ENCODE measurements at regions not wholly inside any gene's neighbourhood (a gene's known extent, or its start where the extent isn't known, plus 50 kb on each side); places are given as distances from the start of the nearest gene placed in this dataset.

DNA sequence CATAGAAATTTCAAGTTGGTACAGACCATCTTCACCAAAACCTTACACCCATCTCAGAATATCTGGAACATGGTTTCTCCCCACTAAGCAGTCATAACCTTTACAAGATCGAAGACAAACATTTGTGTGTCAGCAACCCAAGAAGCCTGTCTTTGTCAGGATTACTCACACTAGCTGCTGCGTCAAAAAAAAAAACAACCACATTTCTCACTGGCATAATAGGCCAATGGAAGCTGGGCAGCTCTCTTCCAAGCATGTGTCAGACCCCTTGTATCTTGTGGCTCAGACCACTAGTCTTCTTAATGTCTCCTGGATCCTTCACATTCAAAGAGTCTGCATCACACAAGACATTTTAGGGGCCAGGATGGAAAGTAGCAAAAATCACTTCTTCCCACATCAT, 266.9 kb upstream of the IGF1R start:
- Histone ChIP-seq H3K27me3 (no peaks in the 10 kb centered on the region), H3K27ac (no peak overlapping the region), H3K36me3 (replicated peaks in 1 of 2; ENCODE audit: insufficient read depth in 1 of 2, low read depth in 2 of 2) (no peaks in the 10 kb centered on the region), H3K4me1 (no peaks in the 10 kb centered on the region), H3K4me3 (no peak overlapping the region), H3K9me3 (peaks cover 0 to 6% (median 0%) of the 10 kb centered on the region in 3 donors)
- TF ChIP-seq POLR2A (IDR thresholded peaks at IDR 0.05) = no peak
- TF ChIP-seq, protein P1, sequence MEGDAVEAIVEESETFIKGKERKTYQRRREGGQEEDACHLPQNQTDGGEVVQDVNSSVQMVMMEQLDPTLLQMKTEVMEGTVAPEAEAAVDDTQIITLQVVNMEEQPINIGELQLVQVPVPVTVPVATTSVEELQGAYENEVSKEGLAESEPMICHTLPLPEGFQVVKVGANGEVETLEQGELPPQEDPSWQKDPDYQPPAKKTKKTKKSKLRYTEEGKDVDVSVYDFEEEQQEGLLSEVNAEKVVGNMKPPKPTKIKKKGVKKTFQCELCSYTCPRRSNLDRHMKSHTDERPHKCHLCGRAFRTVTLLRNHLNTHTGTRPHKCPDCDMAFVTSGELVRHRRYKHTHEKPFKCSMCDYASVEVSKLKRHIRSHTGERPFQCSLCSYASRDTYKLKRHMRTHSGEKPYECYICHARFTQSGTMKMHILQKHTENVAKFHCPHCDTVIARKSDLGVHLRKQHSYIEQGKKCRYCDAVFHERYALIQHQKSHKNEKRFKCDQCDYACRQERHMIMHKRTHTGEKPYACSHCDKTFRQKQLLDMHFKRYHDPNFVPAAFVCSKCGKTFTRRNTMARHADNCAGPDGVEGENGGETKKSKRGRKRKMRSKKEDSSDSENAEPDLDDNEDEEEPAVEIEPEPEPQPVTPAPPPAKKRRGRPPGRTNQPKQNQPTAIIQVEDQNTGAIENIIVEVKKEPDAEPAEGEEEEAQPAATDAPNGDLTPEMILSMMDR (IDR thresholded peaks at IDR 0.05) = no peak
- intact Hi-C loops (cut with DNase I) = no loop called here
- 75 to 89% methylated on average over 2 of the region's 2 CpGs for WGBS, 2 donors
- DNase-seq (no peak), ATAC-seq (no peak)

DNA sequence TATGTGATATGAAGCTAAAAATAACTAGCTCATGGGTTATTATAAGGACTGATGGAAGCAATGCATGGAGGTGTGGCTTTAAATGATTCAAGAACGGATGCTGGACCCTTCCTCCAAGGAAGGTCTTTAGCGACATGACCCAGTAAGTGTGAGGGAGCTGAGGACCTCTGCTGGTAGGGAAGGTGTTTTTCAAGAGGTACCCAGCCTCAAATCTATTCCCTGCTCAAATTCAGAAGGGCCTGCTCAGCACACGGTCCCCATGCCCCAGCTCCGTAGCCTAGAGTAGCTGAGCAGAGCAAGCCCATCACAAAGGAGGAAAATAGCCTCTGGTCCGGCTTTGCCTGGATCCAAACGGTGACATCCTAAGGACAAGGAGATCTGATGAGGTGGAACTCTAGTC, 266.2 kb upstream of the IGF1R start:
- intact Hi-C loops (cut with DNase I) = no loop called here
- H3K36me3 ChIP-seq (replicated peaks in 1 of 2; ENCODE audit: insufficient read depth in 1 of 2, low read depth in 2 of 2) = no peaks in the 10 kb centered on the region
- H3K4me1 ChIP-seq = no peaks in the 10 kb centered on the region
- no peak overlapping the region for H3K27ac ChIP-seq
- DNase-seq = no peak
- H3K9me3 ChIP-seq = peaks cover 0 to 6% (median 0%) of the 10 kb centered on the region in 3 donors
- H3K27me3 ChIP-seq = no peaks in the 10 kb centered on the region
- no peak for TF ChIP-seq POLR2A (IDR thresholded peaks at IDR 0.05)
- TF ChIP-seq, protein P1 (IDR thresholded peaks at IDR 0.05) = no peak
- ATAC-seq = no peak
- WGBS, 2 donors = 39 to 44% methylated on average over 6 of the region's 6 CpGs
- H3K4me3 ChIP-seq = no peak overlapping the region

DNA sequence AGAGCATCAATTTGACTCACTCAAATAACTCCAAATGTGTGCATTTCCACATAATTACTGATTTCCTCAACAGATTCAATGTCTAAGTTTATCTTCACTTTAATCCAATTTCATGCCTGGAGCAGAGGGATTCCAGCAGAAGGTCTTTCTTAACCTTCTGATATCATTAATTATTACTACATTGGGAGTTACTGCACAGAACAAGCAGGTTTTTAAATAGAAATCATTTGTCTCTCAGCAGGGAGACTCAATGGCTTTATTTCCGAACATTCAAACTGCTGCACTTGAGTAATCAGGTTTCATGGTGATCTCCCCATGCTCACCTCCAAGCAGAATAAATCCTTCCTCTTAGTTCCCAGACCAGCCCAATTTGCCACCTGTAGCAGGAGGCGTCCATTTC, 264.8 kb upstream of the IGF1R start:
- intact Hi-C loops (cut with DNase I) = no loop called here
- 62 to 75% methylated on average over 2 of the region's 2 CpGs for WGBS, 2 donors

DNA sequence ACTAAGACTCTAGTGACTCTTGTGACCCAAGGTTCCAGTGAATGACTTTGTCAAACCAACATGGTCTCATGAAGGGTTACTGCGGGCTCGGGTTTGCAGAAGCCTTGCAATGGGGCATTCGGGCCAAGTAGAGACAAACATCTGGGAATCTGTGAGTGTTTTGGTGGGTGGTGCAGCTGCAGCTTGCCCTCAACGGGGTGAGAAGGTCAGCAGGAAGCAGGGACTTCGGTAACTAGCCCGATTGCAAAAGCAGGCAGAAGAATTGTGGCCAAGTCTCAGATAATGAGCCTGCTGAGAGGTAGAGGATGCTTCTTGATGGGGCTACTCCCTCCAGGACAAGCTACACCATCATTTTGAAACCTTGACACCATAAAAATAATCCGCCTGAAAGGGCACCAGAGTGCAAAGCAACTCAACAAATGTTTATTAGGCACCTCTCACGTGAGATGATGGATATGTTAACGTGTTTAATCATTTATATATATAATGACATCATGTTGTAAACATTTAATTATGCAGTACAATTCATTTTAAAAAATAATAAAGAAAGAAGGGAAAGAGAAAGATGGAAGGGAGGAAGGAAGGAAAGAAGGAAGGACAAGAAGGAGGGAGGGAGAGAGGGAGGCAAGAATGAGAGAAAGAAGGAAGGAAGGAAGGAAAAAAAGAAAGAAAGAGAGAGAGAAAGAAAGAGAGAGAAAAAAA, 263.9 kb upstream of the IGF1R start:
- Histone ChIP-seq H3K27ac (no peak overlapping the region), H3K4me3 (no peak overlapping the region), H3K36me3 (replicated peaks in 1 of 2; ENCODE audit: insufficient read depth in 1 of 2, low read depth in 2 of 2) (no peaks in the 10 kb centered on the region), H3K9me3 (peaks cover 0 to under 1% (median 0%) of the 10 kb centered on the region in 3 donors), H3K27me3 (no peaks in the 10 kb centered on the region), H3K4me1 (no peaks in the 10 kb centered on the region)
- intact Hi-C loops (cut with DNase I) = no loop called here
- no peak for ATAC-seq
- 39 to 55% methylated on average over 9 of the region's 9 CpGs for WGBS, 2 donors
- TF ChIP-seq, protein P1 (IDR thresholded peaks at IDR 0.05) = no peak
- TF ChIP-seq POLR2A (IDR thresholded peaks at IDR 0.05) = no peak
- no peak for DNase-seq

More for the DNA sequence above, 264.8 kb upstream of the IGF1R start:
- Histone ChIP-seq H3K9me3 (peaks cover 0 to 6% (median 0%) of the 10 kb centered on the region in 3 donors), H3K36me3 (replicated peaks in 1 of 2; ENCODE audit: insufficient read depth in 1 of 2, low read depth in 2 of 2) (no peaks in the 10 kb centered on the region), H3K27ac (no peak overlapping the region), H3K4me1 (no peaks in the 10 kb centered on the region), H3K27me3 (no peaks in the 10 kb centered on the region), H3K4me3 (no peak overlapping the region)
- no peak for TF ChIP-seq POLR2A (IDR thresholded peaks at IDR 0.05)
- TF ChIP-seq, protein P1 (IDR thresholded peaks at IDR 0.05) = no peak
- DNase-seq (no peak), ATAC-seq (no peak)
